H1 (cell line): ENCODE measurements at regions not wholly inside any gene's neighbourhood (a gene's known extent, or its start where the extent isn't known, plus 50 kb on each side); places are given as distances from the start of the nearest gene placed in this dataset.

Source experiments
- CTCF ChIA-PET: fragments of 300-600 bp; sonication (Branson Sonifier 250); formaldehyde crosslinking; loops from one replicate; lab custom pipeline; 2021; ENCODE audit not compliant: partially characterized antibody; lab: Charles Lee
- POLR2A ChIA-PET: fragments of 300-600 bp; sonication (Branson Sonifier 250); formaldehyde crosslinking; loops from one replicate; lab custom pipeline; 2021; ENCODE audit warnings: inconsistent platforms; ENCODE audit not compliant: partially characterized antibody; lab: Charles Lee
- DNase-seq, 2 experiments: peaks; one replicate each; pipeline versions ENCODE4 v3.0.0 to v3.0.0-alpha.2; 2010 to 2022; ENCODE audit warnings: low spot score in 2 of 2, low read depth in 1 of 2, mixed read lengths in 1 of 2
- FAIRE-seq: peaks from 2 replicates; lab custom pipeline; 2011; peaks lifted over from hg19 to GRCh38; lab: Jason Lieb, UNC
- H2AFZ ChIP-seq: 2 replicates; pipeline ENCODE4 v1.8.1; 2012; ENCODE audit warnings: low read length, inconsistent platforms
- H2AK5ac ChIP-seq: 2 replicates; pipeline ENCODE4 v1.6.1; 2013; ENCODE audit warnings: low read depth, low read length
- H2BK120ac ChIP-seq: replicated peaks from 2 replicates; pipeline ENCODE3; 2013; ENCODE audit warnings: low read depth, low read length, inconsistent platforms
- H2BK12ac ChIP-seq: 2 replicates; pipeline ENCODE4 v1.6.1; 2013; ENCODE audit warnings: low read depth, low read length
- H2BK15ac ChIP-seq: 2 replicates; pipeline ENCODE4 v1.6.1; 2013; ENCODE audit warnings: low read length
- H2BK20ac ChIP-seq: 2 replicates; pipeline ENCODE4 v1.6.1; 2013; ENCODE audit warnings: low read length
- H2BK5ac ChIP-seq: 2 replicates; pipeline ENCODE4 v1.6.1; 2013; ENCODE audit warnings: low read depth, low read length
- H3K14ac ChIP-seq: 2 replicates; pipeline ENCODE4 v1.6.1; 2013; ENCODE audit warnings: inconsistent platforms; ENCODE audit not compliant: insufficient read length
- H3K18ac ChIP-seq: 2 replicates; pipeline ENCODE4 v1.6.1; 2013; ENCODE audit warnings: low read length; ENCODE audit errors: extremely low read depth
- H3K23ac ChIP-seq: 2 replicates; pipeline ENCODE4 v1.6.1; 2013; ENCODE audit warnings: inconsistent platforms; ENCODE audit not compliant: insufficient read length
- H3K23me2 ChIP-seq: 2 replicates; pipeline ENCODE4 v1.6.1; 2013; ENCODE audit warnings: low read depth, low read length
- H3K27ac ChIP-seq: 2 replicates; pipeline ENCODE4 v1.6.1; 2011; ENCODE audit warnings: low read depth, low read length, inconsistent platforms
- H3K27me3 ChIP-seq, 4 experiments: replicated peaks in 1 of 4; 1 replicate in 1 of 4; 2 replicates in 3 of 4; pipeline versions ENCODE4 v1.6.1 to v1.8.1; 2011 to 2013; ENCODE audit warnings: low read length in 3 of 4, mild to moderate bottlenecking in 3 of 4, inconsistent platforms in 2 of 4, mixed read lengths in 2 of 4, moderate library complexity in 1 of 4; ENCODE audit not compliant: control insufficient read depth in 3 of 4, insufficient read depth in 3 of 4; ENCODE audit errors: extremely low read depth in 1 of 4
- H3K36me3 ChIP-seq, 4 experiments: 2 replicates each; pipeline versions ENCODE4 v1.6.1 to v1.8.1; 2011 to 2013; ENCODE audit warnings: mild to moderate bottlenecking in 4 of 4, low read length in 3 of 4, moderate library complexity in 2 of 4, control low read depth in 1 of 4, inconsistent platforms in 1 of 4; ENCODE audit not compliant: insufficient read depth in 4 of 4, control insufficient read depth in 2 of 4
- H3K4ac ChIP-seq: replicated peaks from 2 replicates; pipeline ENCODE3; 2013; ENCODE audit warnings: low read length, low read depth, mixed read lengths, inconsistent platforms; ENCODE audit not compliant: insufficient read length
- H3K4me1 ChIP-seq, 4 experiments: replicated peaks in 1 of 4; 1 replicate in 1 of 4; 2 replicates in 3 of 4; pipeline versions ENCODE4 v1.6.1 to v1.8.1; 2011 to 2013; ENCODE audit warnings: low read length in 3 of 4, inconsistent platforms in 2 of 4, mixed read lengths in 1 of 4; ENCODE audit not compliant: insufficient read depth in 4 of 4, control insufficient read depth in 3 of 4
- H3K4me2 ChIP-seq, 2 experiments: 2 replicates each; pipeline versions ENCODE4 v1.6.1 to v1.8.1; 2011 to 2013; ENCODE audit warnings: low read depth in 2 of 2, low read length in 2 of 2, control low read depth in 1 of 2, inconsistent platforms in 1 of 2, mild to moderate bottlenecking in 1 of 2; ENCODE audit not compliant: insufficient read depth in 1 of 2
- H3K4me3 ChIP-seq, 4 experiments: fragments of 200-600, 300-600 bp in 1 of 4; sonication (generic), shearing (Covaris generic), sonication (Bioruptor Twin) in 1 of 4; 2 replicates each; pipeline versions ENCODE4 v1.5.1 to v1.8.1; 2011 to 2016; ENCODE audit warnings: low read length in 4 of 4, low read depth in 3 of 4, control low read depth in 2 of 4, inconsistent platforms in 2 of 4, mild to moderate bottlenecking in 2 of 4, mixed read lengths in 1 of 4, moderate library complexity in 1 of 4; ENCODE audit not compliant: insufficient read depth in 2 of 4; ENCODE audit errors: extremely low read depth in 1 of 4
- H3K56ac ChIP-seq: replicated peaks from 2 replicates; pipeline ENCODE3; 2013; ENCODE audit warnings: low read depth, mild to moderate bottlenecking, mixed read lengths, low read length, inconsistent platforms; ENCODE audit not compliant: insufficient read length
- H3K79me1 ChIP-seq: 2 replicates; pipeline ENCODE4 v1.6.1; 2013; ENCODE audit warnings: low read depth, low read length, control low read depth
- H3K79me2 ChIP-seq, 2 experiments: 2 replicates each; pipeline versions ENCODE4 v1.6.1 to v1.8.1; 2012 to 2013; ENCODE audit warnings: low read length in 2 of 2, mild to moderate bottlenecking in 2 of 2, inconsistent platforms in 1 of 2; ENCODE audit not compliant: insufficient read depth in 2 of 2, control insufficient read depth in 1 of 2
- H3K9ac ChIP-seq, 4 experiments: replicated peaks in 1 of 4; 1 replicate in 1 of 4; 2 replicates in 3 of 4; pipeline versions ENCODE4 v1.6.1 to v1.8.1; 2011 to 2013; ENCODE audit warnings: low read depth in 3 of 4, low read length in 3 of 4, control low read depth in 2 of 4, mild to moderate bottlenecking in 2 of 4, moderate library complexity in 2 of 4, inconsistent platforms in 1 of 4; ENCODE audit errors: extremely low read depth in 1 of 4
- H3K9me3 ChIP-seq, 2 experiments: 2 replicates each; pipeline versions ENCODE4 v1.6.1 to v1.8.1; 2012 to 2013; ENCODE audit warnings: mild to moderate bottlenecking in 2 of 2, moderate library complexity in 2 of 2, control low read depth in 1 of 2, inconsistent platforms in 1 of 2, low read depth in 1 of 2, low read length in 1 of 2, mixed read lengths in 1 of 2; ENCODE audit not compliant: insufficient read depth in 2 of 2
- H4K20me1 ChIP-seq, 2 experiments: replicated peaks in 1 of 2; 2 replicates each; pipeline versions ENCODE3 to v1.8.1; 2011 to 2013; ENCODE audit warnings: inconsistent platforms in 2 of 2, low read length in 2 of 2, mild to moderate bottlenecking in 1 of 2; ENCODE audit not compliant: insufficient read depth in 2 of 2, control insufficient read depth in 1 of 2
- H4K5ac ChIP-seq: 2 replicates; pipeline ENCODE4 v1.6.1; 2013; ENCODE audit warnings: low read length, low read depth, mixed read lengths, inconsistent platforms; ENCODE audit not compliant: insufficient read length
- H4K8ac ChIP-seq: 2 replicates; pipeline ENCODE4 v1.8.0; 2013; ENCODE audit warnings: mild to moderate bottlenecking, moderate library complexity, low read length, inconsistent platforms; ENCODE audit not compliant: insufficient read depth; ENCODE audit errors: extremely low read depth
- H4K91ac ChIP-seq: replicated peaks from 2 replicates; pipeline ENCODE3; 2013; ENCODE audit warnings: low read length, mixed read lengths, inconsistent platforms; ENCODE audit not compliant: insufficient read length
- CREB1 ChIP-seq: IDR thresholded peaks from 2 replicates; pipeline ENCODE4 v1.6.1; 2012; ENCODE audit warnings: inconsistent platforms
- CTBP2 ChIP-seq: IDR thresholded peaks from 2 replicates; pipeline ENCODE4 v1.7.0; 2011; ENCODE audit warnings: borderline replicate concordance, mild to moderate bottlenecking, moderate library complexity, mixed read lengths, low read length; ENCODE audit not compliant: insufficient read depth, insufficient read length
- EGR1 ChIP-seq: IDR thresholded peaks from 2 replicates; pipeline ENCODE4 v1.6.1; 2011; ENCODE audit warnings: low read depth, low read length, borderline replicate concordance
- JUN ChIP-seq: IDR thresholded peaks from 2 replicates; pipeline ENCODE4 v1.6.1; 2011; ENCODE audit warnings: low read depth, mild to moderate bottlenecking, improper control_type of control experiment, low read length
- NRF1 ChIP-seq: IDR thresholded peaks from 2 replicates; pipeline ENCODE4 v1.6.1; 2011; ENCODE audit warnings: mild to moderate bottlenecking, low read depth, low read length, improper control_type of control experiment
- RBBP5 ChIP-seq: IDR thresholded peaks from 2 replicates; pipeline ENCODE4 v1.7.1; 2012; ENCODE audit warnings: low read depth, mild to moderate bottlenecking, inconsistent platforms, low read length, moderate library complexity, borderline replicate concordance
- SIN3A ChIP-seq, 2 experiments: IDR thresholded peaks in 1 of 2; conservative IDR thresholded peaks in 1 of 2; 2 replicates each; pipeline ENCODE4 v1.6.1; 2011 to 2012; ENCODE audit warnings: low read length in 2 of 2, improper control_type of control experiment in 1 of 2, low read depth in 1 of 2, mild to moderate bottlenecking in 1 of 2
- SUZ12 ChIP-seq: fragments of 200-600 bp; sonication (generic); IDR thresholded peaks from 2 replicates; pipeline ENCODE4 v1.6.1; 2012; ENCODE audit warnings: mild to moderate bottlenecking, inconsistent platforms, low read length, moderate library complexity, mixed read lengths
- TBP ChIP-seq: IDR thresholded peaks from 2 replicates; pipeline ENCODE4 v1.6.1; 2011; ENCODE audit warnings: low read depth, low read length, improper control_type of control experiment
- YY1 ChIP-seq: IDR thresholded peaks from 2 replicates; pipeline ENCODE4 v1.6.1; 2011; ENCODE audit warnings: low read depth, mild to moderate bottlenecking, low read length
- ZNF274 ChIP-seq: IDR thresholded peaks from 2 replicates; pipeline ENCODE4 v1.7.0; 2012; ENCODE audit warnings: low read length, borderline replicate concordance; ENCODE audit errors: extremely low read depth
- WGBS, 2 experiments: shearing (Covaris generic) in 1 of 2; methylation state at CpG; one replicate each; pipeline versions ENCODE4 v1.1.6 to v1.1.7; 2013 to 2015; ENCODE audit warnings: low lambda C conversion rate in 2 of 2, mixed read lengths in 2 of 2, inconsistent platforms in 1 of 2, low coverage in 1 of 2, missing lambda C conversion rate in 1 of 2; ENCODE audit not compliant: insufficient replicate concordance in 2 of 2, insufficient coverage in 1 of 2, insufficient read length in 1 of 2; ENCODE audit errors: extremely low coverage in 1 of 2, missing lambda C conversion rate in 1 of 2; 5-methylcytosine and 5-hydroxymethylcytosine counted together
- TF ChIP-seq, protein P1 (sequence below), 3 experiments: IDR thresholded peaks; 1 replicate in 2 of 3; 2 replicates in 1 of 3; pipeline versions ENCODE4 v1.5.1 to v1.6.1; 2011; ENCODE audit warnings: low read length in 3 of 3, mild to moderate bottlenecking in 3 of 3, inconsistent platforms in 2 of 3, low read depth in 1 of 3, moderate library complexity in 1 of 3; ENCODE audit not compliant: insufficient read depth in 1 of 3; ENCODE audit errors: control extremely low read depth in 1 of 3

DNA sequence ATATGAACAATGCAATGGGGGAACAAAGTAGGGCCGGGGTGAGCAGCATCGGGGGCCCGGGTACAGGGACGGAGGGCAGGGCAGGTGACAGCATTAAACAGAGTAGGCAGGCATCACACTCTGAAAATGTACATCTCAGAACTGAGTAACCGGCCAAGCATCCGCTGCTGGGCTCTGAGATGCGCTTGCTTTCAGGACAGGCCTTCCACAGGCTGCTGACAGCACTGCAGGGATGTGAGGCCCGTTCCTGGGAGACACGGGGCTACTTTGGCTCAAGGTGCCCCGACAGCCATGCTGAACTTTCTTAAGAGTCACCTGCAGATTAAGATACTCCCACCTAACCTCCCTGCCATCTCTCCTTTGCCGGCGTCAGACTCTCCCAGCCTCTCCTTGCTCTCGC is 64.3 kb upstream of the FGFR2 start:
- Histone ChIP-seq H2AK5ac (no peak overlapping the region), H2BK12ac (no peak overlapping the region; the same call in 1 of the 2 replicates), H2BK20ac (no peak overlapping the region), H3K9ac (no peak overlapping the region), H4K5ac (no peak overlapping the region), H3K23ac (no peak overlapping the region), H3K79me2 (no peaks in the 10 kb centered on the region), H3K23me2 (peaks cover 3% of the 10 kb centered on the region; the same call in 1 of the 2 replicates), H3K4me2 (no peak overlapping the region), H3K4me1 (0 out of 7 replicates have a peak, but pooled peaks cover 0 to under 1% (median 0%) of the 10 kb centered on the region in 4 experiments), H3K4me3 (no peak overlapping the region), H2BK15ac (no peak overlapping the region), H4K91ac (no peak overlapping the region), H3K14ac (no peak overlapping the region), H3K27ac (no peak overlapping the region), H4K8ac (no peak overlapping the region), H3K79me1 (no peaks in the 10 kb centered on the region), H2BK5ac (no peak overlapping the region), H3K18ac (no peak overlapping the region), H3K56ac (no peak overlapping the region), H4K20me1 (no peaks in the 10 kb centered on the region), H3K9me3 (no peaks in the 10 kb centered on the region; a peak in 1 of 4 replicates), H3K27me3 (no peaks in the 10 kb centered on the region), H3K4ac (no peak overlapping the region), H2BK120ac (no peak overlapping the region), H3K36me3 (no peaks in the 10 kb centered on the region), H2AFZ (no peak overlapping the region)
- ChIA-PET POLR2A (interaction anchor here (1.2 kb wide), 1 partner anchor 168 kb away, joined by 3 read pairs; no protein-coding TSS in a partner anchor), CTCF (interaction anchor here (0.7 to 3.7 kb wide), 43 partner anchors 8 to 721 kb away, joined by 3 to 27 read pairs (median 4); no protein-coding TSS in a partner anchor)
- WGBS, 2 experiments = 89% methylated on average over 13 of the region's 13 CpGs; no CpG with 5 or more reads in 1 of the 2 experiments
- DNase-seq = no peak
- FAIRE-seq = no peak
- TF ChIP-seq, protein P1, sequence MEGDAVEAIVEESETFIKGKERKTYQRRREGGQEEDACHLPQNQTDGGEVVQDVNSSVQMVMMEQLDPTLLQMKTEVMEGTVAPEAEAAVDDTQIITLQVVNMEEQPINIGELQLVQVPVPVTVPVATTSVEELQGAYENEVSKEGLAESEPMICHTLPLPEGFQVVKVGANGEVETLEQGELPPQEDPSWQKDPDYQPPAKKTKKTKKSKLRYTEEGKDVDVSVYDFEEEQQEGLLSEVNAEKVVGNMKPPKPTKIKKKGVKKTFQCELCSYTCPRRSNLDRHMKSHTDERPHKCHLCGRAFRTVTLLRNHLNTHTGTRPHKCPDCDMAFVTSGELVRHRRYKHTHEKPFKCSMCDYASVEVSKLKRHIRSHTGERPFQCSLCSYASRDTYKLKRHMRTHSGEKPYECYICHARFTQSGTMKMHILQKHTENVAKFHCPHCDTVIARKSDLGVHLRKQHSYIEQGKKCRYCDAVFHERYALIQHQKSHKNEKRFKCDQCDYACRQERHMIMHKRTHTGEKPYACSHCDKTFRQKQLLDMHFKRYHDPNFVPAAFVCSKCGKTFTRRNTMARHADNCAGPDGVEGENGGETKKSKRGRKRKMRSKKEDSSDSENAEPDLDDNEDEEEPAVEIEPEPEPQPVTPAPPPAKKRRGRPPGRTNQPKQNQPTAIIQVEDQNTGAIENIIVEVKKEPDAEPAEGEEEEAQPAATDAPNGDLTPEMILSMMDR (IDR thresholded peaks at IDR 0.05; ENCODE audit: control extremely low read depth in 1 of 3, insufficient read depth in 1 of 3, low read depth in 1 of 3, low read length in 3 of 3) = no peak
- TF ChIP-seq NRF1 (no peak), SUZ12 (no peak), TBP (no peak), EGR1 (no peak), ZNF274 (no peak), YY1 (no peak), SIN3A (conservative IDR thresholded peaks at IDR 0.05 in 1 of 2, IDR thresholded peaks at IDR 0.05 in 1 of 2; ENCODE audit: low read depth in 1 of 2, low read length in 2 of 2) (no peak), RBBP5 (no peak), JUN (no peak), CREB1 (no peak), CTBP2 (no peak)
